Neutrophil (primary cell): ENCODE measurements at regions not wholly inside any gene's neighbourhood (a gene's known extent, or its start where the extent isn't known, plus 50 kb on each side); places are given as distances from the start of the nearest gene placed in this dataset.

Source experiments
- H3K27ac ChIP-seq: fragments of 200-600 bp; sonication (generic); 2 replicates; pipeline ENCODE4 v1.5.1; 2016; ENCODE audit warnings: mild to moderate bottlenecking, moderate library complexity
- H3K27me3 ChIP-seq: fragments of 200-600 bp; sonication (generic); 2 replicates; pipeline ENCODE4 v1.6.0; 2016; ENCODE audit warnings: mild to moderate bottlenecking
- H3K36me3 ChIP-seq: fragments of 200-600 bp; sonication (generic); 2 replicates; pipeline ENCODE4 v1.5.1; 2017
- H3K4me1 ChIP-seq, 2 experiments: fragments of 200-600 bp in 1 of 2; sonication (generic) in 1 of 2; 1 replicate in 1 of 2; 2 replicates in 1 of 2; pipeline versions ENCODE4 v1.5.1 to v1.6.1; 2013 to 2016; ENCODE audit warnings: low read depth in 1 of 2, low read length in 1 of 2, mild to moderate bottlenecking in 1 of 2, moderate library complexity in 1 of 2; ENCODE audit not compliant: control insufficient read depth in 1 of 2, insufficient read depth in 1 of 2
- H3K4me3 ChIP-seq, 2 experiments: fragments of 200-600 bp in 1 of 2; sonication (generic) in 1 of 2; 1 replicate in 1 of 2; 2 replicates in 1 of 2; pipeline ENCODE4 v1.5.1; 2013 to 2016; ENCODE audit warnings: low read depth in 1 of 2, low read length in 1 of 2, mild to moderate bottlenecking in 1 of 2, moderate library complexity in 1 of 2
- H3K9me3 ChIP-seq: fragments of 200-600 bp; sonication (generic); 2 replicates; pipeline ENCODE4 v1.5.1; 2016
- CTCF ChIP-seq: fragments of 200-600 bp; sonication (generic); IDR thresholded peaks from 2 replicates; pipeline ENCODE4 v1.5.1; 2016; ENCODE audit warnings: antibody characterized with exemption

- Histone ChIP-seq H3K27me3 (no peaks in the 10 kb centered on the region), H3K4me3 (peak overlapping the region; percentile 51 to 53), H3K4me1 (peaks cover 42 to 48% of the 10 kb centered on the region in 2 experiments), H3K36me3 (peaks cover 8% of the 10 kb centered on the region), H3K27ac (peak overlapping the region; percentile 90), H3K9me3 (no peaks in the 10 kb centered on the region)
- no peak for TF ChIP-seq CTCF
These were observed 124.1 kb upstream of the RPS6KA2 start for GRCh38 chr6:166751051-166751595.

GRCh38 chr6:166750108-166750793 lies 123.2 kb upstream of the RPS6KA2 start:
- Histone ChIP-seq H3K4me1 (peaks cover 42 to 48% of the 10 kb centered on the region in 2 experiments), H3K27ac (peak overlapping the region; percentile 90), H3K9me3 (no peaks in the 10 kb centered on the region), H3K36me3 (peaks cover 7% of the 10 kb centered on the region), H3K27me3 (no peaks in the 10 kb centered on the region), H3K4me3 (peak overlapping the region; percentile 51 to 53)
- TF ChIP-seq CTCF: no peak

- H3K36me3 ChIP-seq: peaks cover 2% of the 10 kb centered on the region
- peak overlapping the region; percentile 90 for H3K27ac ChIP-seq
- peak overlapping the region in 1 of 2 experiments; percentile 53 for H3K4me3 ChIP-seq
- no peak for TF ChIP-seq CTCF
- H3K9me3 ChIP-seq: no peaks in the 10 kb centered on the region
- peaks cover 42 to 48% of the 10 kb centered on the region in 2 experiments for H3K4me1 ChIP-seq
- no peaks in the 10 kb centered on the region for H3K27me3 ChIP-seq
These were observed 122.6 kb upstream of the RPS6KA2 start for GRCh38 chr6:166749666-166750065.

- no peak overlapping the region for H3K4me3 ChIP-seq
- H3K9me3 ChIP-seq: no peaks in the 10 kb centered on the region
- H3K27me3 ChIP-seq: no peaks in the 10 kb centered on the region
- TF ChIP-seq CTCF: no peak
- H3K27ac ChIP-seq: peak overlapping the region; percentile 15
- no peaks in the 10 kb centered on the region for H3K36me3 ChIP-seq
- peaks cover 40 to 46% of the 10 kb centered on the region in 2 experiments for H3K4me1 ChIP-seq
These were observed 120.9 kb upstream of the RPS6KA2 start for GRCh38 chr6:166747644-166748595.

- Histone ChIP-seq H3K27me3 (no peaks in the 10 kb centered on the region), H3K4me1 (peaks cover 27% of the 10 kb centered on the region in 2 experiments), H3K27ac (no peak overlapping the region), H3K4me3 (no peak overlapping the region), H3K9me3 (no peaks in the 10 kb centered on the region), H3K36me3 (no peaks in the 10 kb centered on the region)
- TF ChIP-seq CTCF: no peak
These were observed 119.0 kb upstream of the RPS6KA2 start for GRCh38 chr6:166745801-166746668.
